H9 (cell line): ENCODE measurements at regions not wholly inside any gene's neighbourhood (a gene's known extent, or its start where the extent isn't known, plus 50 kb on each side); places are given as distances from the start of the nearest gene placed in this dataset.

Experiments
- DNase-seq: peaks from one replicate; pipeline ENCODE4 v3.0.0-alpha.2; 2017
- H2AFZ ChIP-seq: one replicate; pipeline ENCODE4 v1.6.1; 2013; ENCODE audit warnings: mild to moderate bottlenecking, low read length, control low read depth, moderate library complexity
- H2AK5ac ChIP-seq: 2 replicates; pipeline ENCODE4 v1.6.1; 2013; ENCODE audit warnings: low read length, control low read depth, mixed read lengths; ENCODE audit not compliant: insufficient read length
- H2BK120ac ChIP-seq: one replicate; pipeline ENCODE4 v1.6.1; 2013; ENCODE audit warnings: low read depth, mild to moderate bottlenecking, low read length, control low read depth, inconsistent platforms; ENCODE audit not compliant: poor library complexity, severe bottlenecking
- H2BK12ac ChIP-seq: 2 replicates; pipeline ENCODE4 v1.6.1; 2013; ENCODE audit warnings: low read length, control low read depth, mixed read lengths, low read depth; ENCODE audit not compliant: insufficient read length
- H2BK15ac ChIP-seq: 2 replicates; pipeline ENCODE4 v1.6.1; 2013; ENCODE audit warnings: low read depth, low read length, control low read depth
- H2BK20ac ChIP-seq: one replicate; pipeline ENCODE4 v1.6.1; 2013; ENCODE audit warnings: low read depth, mild to moderate bottlenecking, low read length, control low read depth, inconsistent platforms; ENCODE audit not compliant: poor library complexity, severe bottlenecking
- H2BK5ac ChIP-seq: 2 replicates; pipeline ENCODE4 v1.6.1; 2013; ENCODE audit warnings: low read length, control low read depth, mixed read lengths; ENCODE audit not compliant: insufficient read length
- H3K14ac ChIP-seq: 2 replicates; pipeline ENCODE4 v1.6.1; 2013; ENCODE audit warnings: low read length, control low read depth; ENCODE audit not compliant: insufficient read depth
- H3K18ac ChIP-seq: 2 replicates; pipeline ENCODE4 v1.6.1; 2013; ENCODE audit warnings: low read depth, mild to moderate bottlenecking, mixed read lengths, low read length, control low read depth; ENCODE audit not compliant: insufficient read length
- H3K23ac ChIP-seq: 2 replicates; pipeline ENCODE4 v1.6.1; 2013; ENCODE audit warnings: low read length, control low read depth, mixed read lengths, low read depth; ENCODE audit not compliant: insufficient read length
- H3K23me2 ChIP-seq: 2 replicates; pipeline ENCODE4 v1.6.1; 2013; ENCODE audit warnings: low read depth, mild to moderate bottlenecking, mixed read lengths, low read length, control low read depth; ENCODE audit not compliant: insufficient read length, poor library complexity, severe bottlenecking
- H3K27ac ChIP-seq: 2 replicates; pipeline ENCODE4 v1.5.1; 2013; ENCODE audit warnings: low read length, control low read depth, mixed read lengths, low read depth; ENCODE audit not compliant: insufficient read length
- H3K27me3 ChIP-seq: 2 replicates; pipeline ENCODE4 v1.6.1; 2013; ENCODE audit warnings: low read length, control low read depth, inconsistent platforms; ENCODE audit not compliant: insufficient read depth
- H3K4ac ChIP-seq: 2 replicates; pipeline ENCODE4 v1.6.1; 2013; ENCODE audit warnings: low read depth, mild to moderate bottlenecking, control low read depth, inconsistent platforms, low read length, moderate library complexity
- H3K4me1 ChIP-seq: 2 replicates; pipeline ENCODE4 v1.6.1; 2013; ENCODE audit warnings: low read length, control low read depth, inconsistent platforms; ENCODE audit not compliant: insufficient read depth
- H3K4me2 ChIP-seq: 2 replicates; pipeline ENCODE4 v1.6.1; 2013; ENCODE audit warnings: low read length, control low read depth, mixed read lengths; ENCODE audit not compliant: insufficient read length, insufficient read depth
- H3K56ac ChIP-seq: 2 replicates; pipeline ENCODE4 v1.6.1; 2013; ENCODE audit warnings: low read depth, mild to moderate bottlenecking, mixed read lengths, low read length, control low read depth; ENCODE audit not compliant: insufficient read length
- H3K79me1 ChIP-seq: 2 replicates; pipeline ENCODE4 v1.6.1; 2013; ENCODE audit warnings: low read depth, mild to moderate bottlenecking, moderate library complexity, low read length, control low read depth, inconsistent platforms; ENCODE audit not compliant: insufficient read depth, poor library complexity, severe bottlenecking
- H3K79me2 ChIP-seq: 2 replicates; pipeline ENCODE4 v1.6.1; 2013; ENCODE audit warnings: low read length, control low read depth, inconsistent platforms; ENCODE audit not compliant: insufficient read depth
- H3K9ac ChIP-seq: 2 replicates; pipeline ENCODE4 v1.6.1; 2013; ENCODE audit warnings: low read length, control low read depth, mixed read lengths; ENCODE audit not compliant: insufficient read length; ENCODE audit errors: extremely low read depth
- H3K9me3 ChIP-seq: one replicate; pipeline ENCODE4 v1.6.1; 2013; ENCODE audit warnings: low read depth, low read length, inconsistent platforms; ENCODE audit not compliant: control insufficient read depth
- H3T11ph ChIP-seq: one replicate; pipeline ENCODE4 v1.6.1; 2013; ENCODE audit warnings: mild to moderate bottlenecking, low read length, control low read depth, inconsistent platforms
- H4K20me1 ChIP-seq: one replicate; pipeline ENCODE4 v1.6.1; 2013; ENCODE audit not compliant: control insufficient read depth, insufficient read length, insufficient read depth
- H4K5ac ChIP-seq: 2 replicates; pipeline ENCODE4 v1.6.1; 2013; ENCODE audit warnings: low read depth, mild to moderate bottlenecking, mixed read lengths, low read length, control low read depth; ENCODE audit not compliant: insufficient read length
- H4K8ac ChIP-seq: replicated peaks from 2 replicates; pipeline ENCODE4 v1.6.1; 2013; ENCODE audit warnings: low read length, control low read depth, mixed read lengths, low read depth; ENCODE audit not compliant: insufficient read length
- H4K91ac ChIP-seq: 2 replicates; pipeline ENCODE4 v1.6.1; 2013; ENCODE audit warnings: low read depth, mild to moderate bottlenecking, moderate library complexity, mixed read lengths, low read length, control low read depth; ENCODE audit not compliant: insufficient read length
- H3K27ac Mint-ChIP-seq, 3 experiments: 2 replicates in 2 of 3; 3 replicates in 1 of 3; pipeline ENCODE4 v1.8.0; 2020 to 2021; ENCODE audit warnings: mixed read lengths in 3 of 3, mild to moderate bottlenecking in 1 of 3, moderate library complexity in 1 of 3
- H3K27me3 Mint-ChIP-seq: 2 replicates; pipeline ENCODE4 v1.8.0; 2021; ENCODE audit warnings: low read depth, mild to moderate bottlenecking, moderate library complexity, mixed read lengths
- H3K36me3 Mint-ChIP-seq, 3 experiments: 2 replicates in 2 of 3; 3 replicates in 1 of 3; pipeline ENCODE4 v1.8.0; 2020 to 2021; ENCODE audit warnings: low read depth in 3 of 3, mixed read lengths in 3 of 3; ENCODE audit not compliant: insufficient read depth in 1 of 3
- H3K4me1 Mint-ChIP-seq, 2 experiments: 2 replicates each; pipeline ENCODE4 v1.8.0; 2020; ENCODE audit warnings: mixed read lengths in 2 of 2
- H3K4me3 Mint-ChIP-seq, 2 experiments: 2 replicates in 1 of 2; 3 replicates in 1 of 2; pipeline ENCODE4 v1.8.0; 2020 to 2021; ENCODE audit warnings: mild to moderate bottlenecking in 2 of 2, mixed read lengths in 2 of 2, moderate library complexity in 1 of 2
- H3K9me3 Mint-ChIP-seq, 2 experiments: 2 replicates in 1 of 2; 3 replicates in 1 of 2; pipeline ENCODE4 v1.8.0; 2020; ENCODE audit warnings: mild to moderate bottlenecking in 2 of 2, mixed read lengths in 2 of 2, moderate library complexity in 1 of 2
- CTCF ChIP-seq: fragments of 200-600 bp; sonication (generic); conservative IDR thresholded peaks from 3 replicates; pipeline ENCODE4 v1.8.0; 2021; ENCODE audit warnings: antibody characterized with exemption, mild to moderate bottlenecking
- WGBS: extraction: QIAGEN DNeasy Blood & Tissue Kit; methylation state at CpG from one replicate; pipeline ENCODE4 v1.1.7; 2013; ENCODE audit warnings: missing lambda C conversion rate, low lambda C conversion rate, mixed read lengths; ENCODE audit not compliant: insufficient read length; ENCODE audit errors: extremely low coverage; 5-methylcytosine and 5-hydroxymethylcytosine counted together

- no peak overlapping the region for H3K27ac ChIP-seq
- no peak overlapping the region for H2BK20ac ChIP-seq
- no CpG with 5 or more reads among the region's 4 CpGs for WGBS
- peaks cover 9% of the 10 kb centered on the region; the same call in 1 of the 2 replicates for H3K27me3 Mint-ChIP-seq
- H3K27ac Mint-ChIP-seq = no peak overlapping the region
- DNase-seq = no peak
- no peak overlapping the region for H4K8ac ChIP-seq
- H3K9ac ChIP-seq = no peak overlapping the region
- H3K4me2 ChIP-seq = no peak overlapping the region
- no peak for TF ChIP-seq CTCF
- no peaks in the 10 kb centered on the region; the same call in 1 of the 2 replicates for H3K27me3 ChIP-seq
- H3K4me1 Mint-ChIP-seq = no peaks in the 10 kb centered on the region
- H3T11ph ChIP-seq = no peak overlapping the region
- H3K4ac ChIP-seq = no peak overlapping the region
- H3K9me3 ChIP-seq = no peaks in the 10 kb centered on the region
- no peak overlapping the region for H3K23ac ChIP-seq
- H3K14ac ChIP-seq = no peak overlapping the region
- no peak overlapping the region for H2BK15ac ChIP-seq
- peaks cover 0 to 2% (median 0%) of the 10 kb centered on the region in 3 experiments; a peak in 2 of 7 replicates for H3K36me3 Mint-ChIP-seq
- no peaks in the 10 kb centered on the region for H4K20me1 ChIP-seq
- no peak overlapping the region for H3K56ac ChIP-seq
- H3K4me3 Mint-ChIP-seq = no peak overlapping the region
- H4K5ac ChIP-seq = no peak overlapping the region
- H3K23me2 ChIP-seq = no peaks in the 10 kb centered on the region
- H2BK12ac ChIP-seq = no peak overlapping the region
- H2AK5ac ChIP-seq = no peak overlapping the region
- H2BK120ac ChIP-seq = no peak overlapping the region
- no peaks in the 10 kb centered on the region for H3K79me2 ChIP-seq
- no peaks in the 10 kb centered on the region for H3K4me1 ChIP-seq
- H3K79me1 ChIP-seq = no peaks in the 10 kb centered on the region
- no peak overlapping the region for H3K18ac ChIP-seq
- peaks cover 3 to 4% of the 10 kb centered on the region in 2 experiments; a peak in 3 of 5 replicates for H3K9me3 Mint-ChIP-seq
- H2BK5ac ChIP-seq = no peak overlapping the region
- H4K91ac ChIP-seq = no peak overlapping the region
- H2AFZ ChIP-seq = no peak overlapping the region
Observed at GRCh38 chr6:3535033-3535775, 78.4 kb upstream of the SLC22A23 start.
